ENCODE measurements at regions not wholly inside any gene's neighbourhood (a gene's known extent, or its start where the extent isn't known, plus 50 kb on each side); places are given as distances from the start of the nearest gene placed in this dataset.

DNA sequence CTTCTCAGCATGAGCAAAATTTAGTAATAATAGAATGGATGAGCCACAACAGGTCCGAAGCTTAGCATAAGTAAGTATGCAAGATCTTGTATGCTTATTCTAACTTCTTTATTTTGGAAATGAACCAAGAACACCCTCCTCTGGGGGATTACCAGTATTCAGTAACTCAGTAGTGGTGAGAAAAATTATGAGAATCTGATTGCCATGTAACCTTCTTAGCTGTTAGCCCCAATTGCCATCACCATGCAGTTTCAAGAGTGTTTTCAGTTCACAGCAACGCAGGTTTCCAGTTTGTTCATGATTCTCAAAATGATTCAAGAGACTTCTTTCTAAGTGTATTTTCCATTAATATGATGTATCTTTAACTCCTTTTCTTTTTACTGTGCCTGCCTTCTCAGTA lies 1507.6 kb upstream of the SEL1L start:
- Histone ChIP-seq H3K27me3 (no peaks in the 10 kb centered on the region), H3K9me3 (no peaks in the 10 kb centered on the region), H3K4me1 (no peaks in the 10 kb centered on the region), H3K27ac (no peak overlapping the region), H3K4me3 (no peak overlapping the region), H3K36me3 (no peaks in the 10 kb centered on the region)
- TF ChIP-seq, protein P1, sequence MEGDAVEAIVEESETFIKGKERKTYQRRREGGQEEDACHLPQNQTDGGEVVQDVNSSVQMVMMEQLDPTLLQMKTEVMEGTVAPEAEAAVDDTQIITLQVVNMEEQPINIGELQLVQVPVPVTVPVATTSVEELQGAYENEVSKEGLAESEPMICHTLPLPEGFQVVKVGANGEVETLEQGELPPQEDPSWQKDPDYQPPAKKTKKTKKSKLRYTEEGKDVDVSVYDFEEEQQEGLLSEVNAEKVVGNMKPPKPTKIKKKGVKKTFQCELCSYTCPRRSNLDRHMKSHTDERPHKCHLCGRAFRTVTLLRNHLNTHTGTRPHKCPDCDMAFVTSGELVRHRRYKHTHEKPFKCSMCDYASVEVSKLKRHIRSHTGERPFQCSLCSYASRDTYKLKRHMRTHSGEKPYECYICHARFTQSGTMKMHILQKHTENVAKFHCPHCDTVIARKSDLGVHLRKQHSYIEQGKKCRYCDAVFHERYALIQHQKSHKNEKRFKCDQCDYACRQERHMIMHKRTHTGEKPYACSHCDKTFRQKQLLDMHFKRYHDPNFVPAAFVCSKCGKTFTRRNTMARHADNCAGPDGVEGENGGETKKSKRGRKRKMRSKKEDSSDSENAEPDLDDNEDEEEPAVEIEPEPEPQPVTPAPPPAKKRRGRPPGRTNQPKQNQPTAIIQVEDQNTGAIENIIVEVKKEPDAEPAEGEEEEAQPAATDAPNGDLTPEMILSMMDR (IDR thresholded peaks at IDR 0.05): no peak
- intact Hi-C loops (cut with DNase I): no loop called here
- ATAC-seq: no peak
- no peak for DNase-seq

DNA sequence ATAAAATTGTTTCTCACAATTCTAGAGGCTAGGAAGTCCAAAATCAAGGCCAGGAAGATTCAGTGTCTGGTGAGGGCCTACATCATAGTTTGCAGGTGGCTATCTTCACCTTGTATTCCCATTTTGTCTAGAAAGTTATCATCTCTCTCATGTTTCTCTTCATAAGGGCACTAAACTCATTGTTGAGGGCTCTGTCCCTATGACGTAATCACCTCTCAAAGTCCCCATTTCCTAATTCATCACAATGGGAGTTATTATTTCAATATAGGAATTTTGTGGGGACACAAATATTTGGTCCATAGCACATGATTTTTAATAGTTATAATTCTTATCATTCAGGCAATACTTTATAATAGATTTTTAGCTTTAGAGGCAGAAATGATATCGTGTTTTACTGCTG lies 1509.2 kb upstream of the SEL1L start:
- intact Hi-C loops (cut with DNase I): no loop called here
- H3K4me3 ChIP-seq: no peak overlapping the region
- TF ChIP-seq, protein P1 (IDR thresholded peaks at IDR 0.05): no peak

DNA sequence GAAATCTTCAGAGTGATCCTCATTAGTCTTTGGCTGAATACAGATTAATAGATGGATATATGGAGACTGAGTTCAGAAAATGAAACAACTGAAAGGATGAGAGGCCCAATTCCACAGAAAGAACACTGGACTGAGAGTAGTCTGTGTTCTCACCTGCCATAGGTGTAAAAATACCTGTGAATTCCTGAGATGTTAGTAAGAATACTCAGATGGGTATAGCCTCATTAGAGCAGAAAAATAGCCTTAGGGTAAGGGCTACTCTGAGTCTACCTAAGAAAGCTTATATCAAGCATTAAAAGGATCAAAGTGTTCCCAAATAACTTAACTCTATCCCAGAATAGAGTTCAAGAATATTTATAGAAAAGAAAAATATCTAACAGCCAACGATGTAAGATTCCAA lies 1510.3 kb upstream of the SEL1L start:
- Histone ChIP-seq H3K27me3 (no peaks in the 10 kb centered on the region), H3K36me3 (no peaks in the 10 kb centered on the region), H3K4me1 (no peaks in the 10 kb centered on the region), H3K27ac (no peak overlapping the region), H3K9me3 (no peaks in the 10 kb centered on the region), H3K4me3 (no peak overlapping the region)
- intact Hi-C loops (cut with DNase I): no loop called here
- DNase-seq (no peak), ATAC-seq (no peak)
- TF ChIP-seq, protein P1 (IDR thresholded peaks at IDR 0.05): no peak

More for the DNA sequence above, 1509.2 kb upstream of the SEL1L start:
- no peaks in the 10 kb centered on the region for H3K36me3 ChIP-seq
- no peaks in the 10 kb centered on the region for H3K4me1 ChIP-seq
- H3K27me3 ChIP-seq: no peaks in the 10 kb centered on the region
- ATAC-seq: no peak
- no peaks in the 10 kb centered on the region for H3K9me3 ChIP-seq
- DNase-seq: no peak
- no peak overlapping the region for H3K27ac ChIP-seq

DNA sequence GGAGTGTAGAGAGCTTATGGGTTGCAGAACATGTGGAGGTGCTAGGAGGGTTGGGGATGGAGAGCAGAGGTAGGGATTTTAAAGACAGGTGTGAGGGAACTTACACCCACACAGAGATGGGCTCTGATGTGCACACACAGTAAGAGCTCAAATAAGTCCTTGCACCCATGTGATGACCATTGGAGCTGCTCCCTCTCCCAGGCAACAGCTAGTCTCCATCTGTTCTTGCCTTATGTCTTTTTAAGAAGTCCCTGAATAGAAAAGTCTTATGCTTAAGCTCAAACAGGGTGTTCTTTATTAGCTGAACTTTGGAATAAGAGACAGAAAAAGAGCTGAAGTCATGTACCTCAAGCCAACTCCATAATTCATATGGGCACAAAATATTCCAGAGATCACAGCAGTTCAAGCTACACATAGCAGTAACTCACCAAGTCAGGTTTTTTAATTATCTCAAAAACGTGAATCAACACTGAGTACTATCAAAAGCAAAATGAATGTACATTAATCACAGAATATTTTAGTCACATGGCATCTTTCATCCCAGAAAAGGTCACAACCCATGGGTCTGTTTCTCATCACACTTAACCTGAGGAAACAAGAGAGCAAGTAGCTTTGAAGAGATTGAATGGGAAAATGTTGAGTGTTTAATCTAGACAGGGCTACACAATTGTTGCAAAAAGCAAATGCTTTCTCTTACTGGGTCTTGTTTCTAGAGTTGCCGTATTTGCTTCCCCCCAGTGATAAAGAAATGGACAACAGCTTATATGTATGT lies 1513.6 kb upstream of the SEL1L start:
- no peaks in the 10 kb centered on the region for H3K27me3 ChIP-seq
- H3K36me3 ChIP-seq: no peaks in the 10 kb centered on the region
- DNase-seq: no peak
- intact Hi-C loops (cut with DNase I): no loop called here
- TF ChIP-seq, protein P1 (IDR thresholded peaks at IDR 0.05): no peak
- H3K4me3 ChIP-seq: no peak overlapping the region
- no peak overlapping the region for H3K27ac ChIP-seq
- no peaks in the 10 kb centered on the region for H3K4me1 ChIP-seq
- no peak for ATAC-seq
- no peaks in the 10 kb centered on the region for H3K9me3 ChIP-seq

DNA sequence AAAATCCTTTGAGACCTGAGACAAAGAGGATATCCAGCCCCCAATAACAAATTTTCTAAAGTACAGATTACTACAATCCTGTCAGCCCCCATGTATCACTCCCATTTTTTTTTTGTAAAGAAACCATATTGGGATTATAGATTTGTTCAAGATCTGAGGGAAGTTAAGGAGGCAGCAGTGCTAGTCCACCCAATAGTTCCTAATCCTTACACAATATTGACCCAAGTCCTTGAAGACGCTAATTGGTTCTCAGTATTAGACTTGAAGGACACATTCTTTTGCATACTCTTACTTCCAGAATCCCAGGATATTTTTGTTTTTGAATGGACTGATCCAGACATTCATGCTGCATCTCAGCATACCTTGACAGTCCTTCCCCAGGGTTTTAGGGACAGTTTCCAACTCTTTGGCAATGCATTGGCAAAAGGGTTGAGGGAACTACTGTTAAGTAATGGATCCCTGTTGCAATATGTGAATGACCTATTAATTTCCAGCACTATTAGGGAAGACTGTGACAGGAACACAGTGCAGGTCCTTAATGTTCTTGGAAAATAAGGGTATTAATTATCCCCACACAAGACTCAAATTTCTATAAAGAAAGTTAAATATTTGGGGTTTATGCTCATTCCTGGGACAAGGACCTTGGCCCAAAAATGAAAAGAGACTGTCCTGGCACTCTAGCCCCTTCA lies 1519.5 kb upstream of the SEL1L start:
- H3K9me3 ChIP-seq: no peaks in the 10 kb centered on the region
- no peak overlapping the region for H3K4me3 ChIP-seq
- H3K4me1 ChIP-seq: no peaks in the 10 kb centered on the region
- peak; percentile 37 for ATAC-seq
- H3K27ac ChIP-seq: no peak overlapping the region
- TF ChIP-seq, protein P1 (IDR thresholded peaks at IDR 0.05): no peak
- H3K27me3 ChIP-seq: no peaks in the 10 kb centered on the region
- intact Hi-C loops (cut with DNase I): no loop called here
- DNase-seq: no peak
- H3K36me3 ChIP-seq: no peaks in the 10 kb centered on the region
